K562 (cell line): ENCODE measurements at regions not wholly inside any gene's neighbourhood (a gene's known extent, or its start where the extent isn't known, plus 50 kb on each side); places are given as distances from the start of the nearest gene placed in this dataset.

Source experiments
- ATAC-seq: fragments of 200-7000 bp; cut with Tn5 transposase; 3 replicates; pipeline ENCODE4 v1.9.1; 2020; ENCODE audit warnings: moderate library complexity
- BruUV-seq: library from RNA; stranded (reverse); fragments of 400-500 nt; replicated peaks from 2 replicates; lab custom pipeline; 2021; lab: Mats Ljungman, UMichigan
- CTCF ChIA-PET: fragments of 300-600 bp; formaldehyde crosslinking; extraction: SDS; loops from one replicate; lab custom pipeline; 2021; ENCODE audit warnings: low intra/inter-chr PET ratio; lab: Yijun Ruan, JAX
- POLR2A ChIA-PET: fragments of 300-600, 350-650 bp; sonication (Branson Sonifier 250); formaldehyde crosslinking; extraction: SDS; loops from one replicate; lab custom pipeline; 2021; ENCODE audit warnings: antibody characterized with exemption, inconsistent platforms; lab: Yijun Ruan, JAX
- DNase-seq, 4 experiments: peaks; one replicate each; pipeline versions ENCODE4 v3.0.0 to v3.0.0-alpha.2; 2011 to 2018; ENCODE audit warnings: low spot score in 3 of 4, mixed read lengths in 3 of 4; ENCODE audit errors: extremely low read depth in 1 of 4
- FAIRE-seq: peaks from 2 replicates; lab custom pipeline; 2011; peaks lifted over from hg19 to GRCh38; lab: Jason Lieb, UNC
- H2AFZ ChIP-seq: 2 replicates; pipeline ENCODE4 v1.6.0; 2011; ENCODE audit warnings: low read depth, low read length, control low read depth, inconsistent platforms
- H3K27ac ChIP-seq: fragments of 200-600 bp; 3 replicates; pipeline ENCODE4 v1.8.0; 2011; ENCODE audit warnings: low read depth, mild to moderate bottlenecking, control low read depth, inconsistent platforms, low read length, moderate library complexity, mixed read lengths; ENCODE audit errors: extremely low read depth
- H3K27me3 ChIP-seq, 2 experiments: fragments of 300-600 bp in 1 of 2; 2 replicates in 1 of 2; 3 replicates in 1 of 2; pipeline versions ENCODE4 v1.6.0 to v1.8.0; 2011; ENCODE audit warnings: inconsistent platforms in 2 of 2, low read length in 2 of 2, mild to moderate bottlenecking in 1 of 2, mixed read lengths in 1 of 2, moderate library complexity in 1 of 2; ENCODE audit not compliant: control insufficient read depth in 2 of 2, insufficient read depth in 2 of 2
- H3K36me3 ChIP-seq: fragments of 300-600 bp; 3 replicates; pipeline ENCODE4 v1.8.0; 2011; ENCODE audit warnings: mild to moderate bottlenecking, low read length, inconsistent platforms; ENCODE audit not compliant: control insufficient read depth, insufficient read depth
- H3K4me1 ChIP-seq, 2 experiments: fragments of 200-600 bp in 1 of 2; replicated peaks in 1 of 2; 2 replicates in 1 of 2; 3 replicates in 1 of 2; pipeline versions ENCODE4 v1.5.1 to v1.8.0; 2011; ENCODE audit warnings: inconsistent platforms in 2 of 2, low read length in 2 of 2, mild to moderate bottlenecking in 1 of 2, mixed read lengths in 1 of 2, moderate library complexity in 1 of 2; ENCODE audit not compliant: control insufficient read depth in 2 of 2, insufficient read depth in 2 of 2
- H3K4me2 ChIP-seq: 2 replicates; pipeline ENCODE4 v1.6.1; 2011; ENCODE audit warnings: low read length, control low read depth, inconsistent platforms, mixed read lengths; ENCODE audit not compliant: insufficient read depth
- H3K4me3 ChIP-seq: fragments of 200-600 bp; sonication (generic), shearing (Covaris generic); 2 replicates; pipeline ENCODE4 v1.5.1; 2016; ENCODE audit warnings: control low read depth, inconsistent platforms
- H3K79me2 ChIP-seq: fragments of 200-600 bp; 3 replicates; pipeline ENCODE4 v1.8.0; 2011; ENCODE audit warnings: low read length, inconsistent platforms; ENCODE audit not compliant: control insufficient read depth, insufficient read depth
- H3K9ac ChIP-seq, 2 experiments: 2 replicates each; pipeline versions ENCODE4 v1.6.0 to v1.6.1; 2011; ENCODE audit warnings: low read depth in 2 of 2, low read length in 2 of 2, control low read depth in 1 of 2, inconsistent platforms in 1 of 2, mild to moderate bottlenecking in 1 of 2, mixed read lengths in 1 of 2; ENCODE audit not compliant: insufficient read depth in 1 of 2
- H3K9me1 ChIP-seq: one replicate; pipeline ENCODE4 v1.6.0; 2011; ENCODE audit warnings: inconsistent platforms, mild to moderate bottlenecking, low read length, moderate library complexity; ENCODE audit not compliant: control insufficient read depth, insufficient read depth
- H3K9me3 ChIP-seq: replicated peaks from 2 replicates; pipeline ENCODE4 v1.5.1; 2011; ENCODE audit warnings: low read depth, low read length, inconsistent platforms; ENCODE audit not compliant: control insufficient read depth, insufficient read depth
- H4K20me1 ChIP-seq: replicated peaks from 2 replicates; pipeline ENCODE4 v1.6.1; 2011; ENCODE audit warnings: low read length, inconsistent platforms, mixed read lengths; ENCODE audit not compliant: control insufficient read depth, insufficient read depth
- KHSRP ChIP-seq: fragments of 450-650 bp; IDR thresholded peaks from 2 replicates; pipeline ENCODE4 v1.6.1; 2017
- PBX2 ChIP-seq, 2 experiments: IDR thresholded peaks in 1 of 2; conservative IDR thresholded peaks in 1 of 2; 2 replicates each; pipeline ENCODE4 v1.6.1; 2016; ENCODE audit warnings: low read depth in 2 of 2, mild to moderate bottlenecking in 1 of 2, missing compliant biosample characterization in 1 of 2, missing genetic modification characterization in 1 of 2, moderate library complexity in 1 of 2
- PML ChIP-seq: IDR thresholded peaks from 2 replicates; pipeline ENCODE4 v1.6.1; 2012; ENCODE audit warnings: low read length, inconsistent platforms
- WGBS: fragments of 100-300 bp; shearing (Covaris generic); methylation state at CpG from one replicate; pipeline ENCODE4 v1.1.6; 2016; ENCODE audit warnings: low coverage, mixed read lengths; ENCODE audit not compliant: insufficient coverage; ENCODE audit errors: missing lambda C conversion rate; 5-methylcytosine and 5-hydroxymethylcytosine counted together
- in situ Hi-C: fragments of 300-500 bp; cut with MboI; formaldehyde crosslinking; loops from 4 replicates; pipeline ENCODE4 v1.15.0; 2018; ENCODE audit warnings: inconsistent platforms, mixed read lengths
- intact Hi-C: fragments of 100-400 bp; cut with micrococcal nuclease; formaldehyde crosslinking; loops from 2 replicates; pipeline ENCODE4 v1.14.2; 2022

- TF ChIP-seq PBX2 (CRISPR knock-in tag; IDR thresholded peaks at IDR 0.05; ENCODE audit: low read depth) (no peak), PBX2 (tag; conservative IDR thresholded peaks at IDR 0.05; ENCODE audit: low read depth) (no peak), PML (no peak)
These were observed 74.9 kb upstream of the RFX3 start (continued) for GRCh38 chr9:3600672-3601071.

DNA sequence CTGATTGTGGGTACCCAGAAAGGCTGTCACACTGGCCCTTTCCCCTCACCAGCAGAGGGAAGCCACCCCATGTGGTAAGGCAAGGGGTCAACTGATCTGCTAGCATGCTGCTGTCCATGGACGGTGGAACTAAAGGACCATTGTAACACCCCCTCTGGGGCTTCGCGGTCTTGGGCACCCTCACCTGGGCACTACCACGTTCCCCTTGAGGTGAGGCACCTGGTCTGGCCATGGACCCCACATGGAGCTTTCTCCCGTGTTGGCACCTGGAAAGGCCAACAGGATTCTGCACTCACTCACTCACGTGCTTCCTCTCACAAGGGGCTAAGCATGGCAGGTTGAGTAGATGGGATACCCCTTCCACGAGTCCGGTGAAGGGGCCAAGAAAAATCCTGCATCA, 72.0 kb upstream of the RFX3 start:
- no peaks in the 10 kb centered on the region for H3K79me2 ChIP-seq
- ATAC-seq (no peak), FAIRE-seq (no peak), DNase-seq (no peak)
- no peaks in the 10 kb centered on the region for H3K9me1 ChIP-seq
- no peaks in the 10 kb centered on the region for H3K27me3 ChIP-seq
- ChIA-PET CTCF (no interaction called here), POLR2A (no interaction called here)
- TF ChIP-seq KHSRP = no peak
- no TSS peak for BruUV-seq
- no peak overlapping the region for H3K27ac ChIP-seq
- no peaks in the 10 kb centered on the region for H3K4me1 ChIP-seq
- no peaks in the 10 kb centered on the region for H3K9me3 ChIP-seq
- no peak overlapping the region for H3K9ac ChIP-seq
- H3K4me2 ChIP-seq = no peak overlapping the region
- H2AFZ ChIP-seq = no peak overlapping the region
- in situ Hi-C loops = no loop called here
- H3K4me3 ChIP-seq = no peak overlapping the region
- 49% methylated on average over 8 of the region's 8 CpGs for WGBS
- intact Hi-C loops = no loop called here
- no peaks in the 10 kb centered on the region for H3K36me3 ChIP-seq
- no peaks in the 10 kb centered on the region for H4K20me1 ChIP-seq
